HEK293T (cell line): ENCODE measurements at regions not wholly inside any gene's neighbourhood (a gene's known extent, or its start where the extent isn't known, plus 50 kb on each side); places are given as distances from the start of the nearest gene placed in this dataset.

ENCODE experiments used
- CTCF ChIA-PET: fragments of 350-600 bp; formaldehyde crosslinking; extraction: SDS; loops from one replicate; lab custom pipeline; 2021; ENCODE audit warnings: antibody characterized with exemption, inconsistent platforms; lab: Yijun Ruan, JAX
- POLR2A ChIA-PET: fragments of 350-600 bp; formaldehyde crosslinking; extraction: SDS; loops from one replicate; lab custom pipeline; 2020; ENCODE audit warnings: antibody characterized with exemption, inconsistent platforms; lab: Yijun Ruan, JAX
- DNase-seq: peaks from one replicate; pipeline ENCODE4 v3.0.0; 2012; ENCODE audit warnings: mixed read lengths; ENCODE audit errors: extremely low spot score
- ARNT ChIP-seq: fragments of 450-650 bp; IDR thresholded peaks from 2 replicates; pipeline ENCODE4 v1.6.1; 2017; ENCODE audit warnings: mild to moderate bottlenecking
- BHLHE40 ChIP-seq: fragments of 450-650 bp; IDR thresholded peaks from 2 replicates; pipeline ENCODE4 v1.6.1; 2016; ENCODE audit warnings: mild to moderate bottlenecking, moderate library complexity, borderline replicate concordance
- CTBP1 ChIP-seq: fragments of 450-650 bp; IDR thresholded peaks from 2 replicates; pipeline ENCODE4 v1.6.1; 2016; ENCODE audit warnings: borderline replicate concordance
- ELF4 ChIP-seq: fragments of 450-650 bp; IDR thresholded peaks from 2 replicates; pipeline ENCODE4 v1.6.1; 2017; ENCODE audit warnings: antibody characterized with exemption
- FOXA1 ChIP-seq: fragments of 450-650 bp; IDR thresholded peaks from 2 replicates; pipeline ENCODE4 v1.6.1; 2016; ENCODE audit warnings: mild to moderate bottlenecking
- FOXK2 ChIP-seq: fragments of 450-650 bp; IDR thresholded peaks from 2 replicates; pipeline ENCODE4 v1.6.1; 2016; ENCODE audit warnings: mild to moderate bottlenecking
- FOXM1 ChIP-seq: fragments of 450-650 bp; IDR thresholded peaks from 2 replicates; pipeline ENCODE4 v1.6.1; 2017; ENCODE audit warnings: mild to moderate bottlenecking, borderline replicate concordance
- HDGF ChIP-seq: fragments of 450-650 bp; IDR thresholded peaks from 2 replicates; pipeline ENCODE4 v1.6.1; 2017; ENCODE audit warnings: antibody characterized with exemption, borderline replicate concordance
- L3MBTL2 ChIP-seq: fragments of 450-650 bp; conservative IDR thresholded peaks from 2 replicates; pipeline ENCODE4 v1.6.1; 2016; ENCODE audit warnings: mild to moderate bottlenecking
- LEF1 ChIP-seq: fragments of 450-650 bp; IDR thresholded peaks from 2 replicates; pipeline ENCODE4 v1.6.1; 2017; ENCODE audit warnings: mild to moderate bottlenecking, borderline replicate concordance
- NFRKB ChIP-seq: fragments of 450-650 bp; IDR thresholded peaks from 2 replicates; pipeline ENCODE4 v1.6.1; 2016; ENCODE audit warnings: mild to moderate bottlenecking, moderate library complexity
- SP1 ChIP-seq: fragments of 450-650 bp; IDR thresholded peaks from 2 replicates; pipeline ENCODE4 v1.6.1; 2017
- SUZ12 ChIP-seq: fragments of 450-650 bp; IDR thresholded peaks from 2 replicates; pipeline ENCODE4 v1.6.1; 2016; ENCODE audit warnings: mild to moderate bottlenecking
- TARDBP ChIP-seq: fragments of 450-650 bp; IDR thresholded peaks from 2 replicates; pipeline ENCODE4 v1.6.1; 2016
- ZNF384 ChIP-seq: fragments of 450-650 bp; IDR thresholded peaks from 2 replicates; pipeline ENCODE4 v1.6.1; 2016
- TF ChIP-seq, protein P1 (sequence below): fragments of 450-650 bp; IDR thresholded peaks from 2 replicates; pipeline ENCODE4 v1.6.1; 2016

- TF ChIP-seq NFRKB (no peak), SUZ12 (no peak), LEF1 (no peak), ARNT (no peak), ZNF384 (no peak), HDGF (no peak), FOXM1 (no peak), BHLHE40 (no peak), FOXK2 (no peak), FOXA1 (no peak), L3MBTL2 (no peak), ELF4 (no peak)
- no peak for DNase-seq
- ChIA-PET CTCF (no interaction called here), POLR2A (no interaction called here)
Observed at GRCh38 chr22:48895336-48895735, 932.3 kb downstream of the BRD1 start.

GRCh38 chr22:48894804-48895250 lies 932.8 kb downstream of the BRD1 start:
- no peak for TF ChIP-seq CTBP1
- no peak for TF ChIP-seq BHLHE40
- TF ChIP-seq FOXM1, result no peak
- TF ChIP-seq FOXA1, result no peak
- no peak for TF ChIP-seq ZNF384
- no peak for TF ChIP-seq HDGF
- TF ChIP-seq LEF1, result no peak
- TF ChIP-seq TARDBP, result no peak
- no peak for TF ChIP-seq L3MBTL2
- TF ChIP-seq, protein P1, sequence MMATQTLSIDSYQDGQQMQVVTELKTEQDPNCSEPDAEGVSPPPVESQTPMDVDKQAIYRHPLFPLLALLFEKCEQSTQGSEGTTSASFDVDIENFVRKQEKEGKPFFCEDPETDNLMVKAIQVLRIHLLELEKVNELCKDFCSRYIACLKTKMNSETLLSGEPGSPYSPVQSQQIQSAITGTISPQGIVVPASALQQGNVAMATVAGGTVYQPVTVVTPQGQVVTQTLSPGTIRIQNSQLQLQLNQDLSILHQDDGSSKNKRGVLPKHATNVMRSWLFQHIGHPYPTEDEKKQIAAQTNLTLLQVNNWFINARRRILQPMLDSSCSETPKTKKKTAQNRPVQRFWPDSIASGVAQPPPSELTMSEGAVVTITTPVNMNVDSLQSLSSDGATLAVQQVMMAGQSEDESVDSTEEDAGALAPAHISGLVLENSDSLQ, result no peak
- no peak for TF ChIP-seq FOXK2
- TF ChIP-seq NFRKB, result no peak
- no peak for TF ChIP-seq SUZ12
- no peak for TF ChIP-seq ARNT
- no peak for TF ChIP-seq ELF4
- no peak for TF ChIP-seq SP1
- ChIA-PET POLR2A (no interaction called here), CTCF (no interaction called here)
- DNase-seq, result no peak

DNA sequence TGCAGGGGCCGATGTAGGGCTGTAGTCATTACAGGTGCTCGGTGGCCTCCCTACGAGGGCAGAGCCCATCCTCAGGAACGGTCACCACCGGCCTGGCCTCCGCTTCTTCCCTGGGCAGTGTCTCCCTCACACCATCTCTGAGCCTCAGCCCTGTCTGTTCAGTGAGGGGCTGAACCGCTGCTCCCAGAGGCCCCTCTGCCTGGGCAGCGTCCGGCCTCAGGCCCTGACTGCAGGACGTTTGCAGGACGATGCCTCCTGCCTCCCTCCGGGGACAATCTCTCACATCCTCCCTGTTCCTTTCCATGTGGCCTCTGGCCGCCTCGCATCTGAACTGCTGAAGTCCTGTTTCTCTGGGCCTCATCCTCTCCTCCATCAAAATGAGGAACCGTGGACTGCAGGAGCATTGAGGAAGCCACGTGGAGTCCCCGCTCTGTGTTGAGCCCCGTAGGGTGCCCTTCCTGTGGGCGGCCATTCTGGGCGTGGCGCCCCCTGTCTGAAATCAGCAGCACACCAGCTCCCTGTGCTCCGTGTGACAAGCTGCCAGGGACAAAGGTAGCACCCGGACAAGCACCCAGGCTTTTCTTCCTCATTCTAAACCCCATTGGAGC lies 933.5 kb downstream of the BRD1 start:
- CTCF ChIA-PET, result interaction anchor here (0.6 kb wide), 1 partner anchor 442 kb away, joined by 3 read pairs; no protein-coding TSS in a partner anchor
- no peak for DNase-seq
- POLR2A ChIA-PET, result no interaction called here
- no peak for TF ChIP-seq ARNT
- no peak for TF ChIP-seq L3MBTL2
- TF ChIP-seq CTBP1, result no peak
- TF ChIP-seq BHLHE40, result no peak
- no peak for TF ChIP-seq LEF1
- TF ChIP-seq HDGF, result no peak
- no peak for TF ChIP-seq SUZ12
- TF ChIP-seq, protein P1, result no peak
- TF ChIP-seq SP1, result no peak
- TF ChIP-seq ELF4, result no peak

- ChIA-PET POLR2A (no interaction called here), CTCF (interaction anchor here (0.6 kb wide), 1 partner anchor 442 kb away, joined by 3 read pairs; no protein-coding TSS in a partner anchor)
- DNase-seq, result no peak
Observed at GRCh38 chr22:48893288-48894063, 934.2 kb downstream of the BRD1 start.

DNA sequence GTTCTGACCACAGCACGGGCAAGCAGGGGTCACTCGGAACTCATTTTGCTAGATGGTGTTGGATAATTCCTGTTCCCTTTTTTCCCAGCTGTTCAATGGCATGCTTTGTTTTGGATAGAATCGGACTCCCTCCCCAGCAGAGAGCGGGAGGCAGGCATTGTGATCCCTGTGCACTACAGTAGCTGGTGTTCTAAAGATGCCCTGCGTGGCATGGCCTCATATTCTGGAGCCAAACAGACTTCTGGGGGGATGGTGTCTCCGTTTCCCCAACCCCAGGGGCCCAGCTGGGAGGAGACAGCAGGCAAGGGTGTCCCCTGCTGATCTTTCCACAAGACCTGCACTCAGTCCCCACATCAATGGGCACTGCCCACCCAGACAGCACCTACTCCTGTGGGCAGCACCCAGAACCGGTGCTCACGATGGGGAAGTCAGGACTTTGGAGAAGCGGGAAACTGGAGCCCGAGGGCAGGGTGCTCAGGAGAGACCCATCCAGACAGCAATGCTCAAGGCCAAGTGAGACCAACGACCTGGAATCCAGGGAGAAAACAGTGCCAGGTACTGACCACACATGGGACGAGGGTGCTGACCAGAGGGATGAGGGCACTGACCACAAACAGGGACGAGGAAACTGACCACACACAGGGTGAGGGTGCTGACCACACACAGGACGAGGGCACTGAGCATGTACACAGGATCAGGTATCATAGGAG lies 934.9 kb downstream of the BRD1 start:
- no peak for DNase-seq
- no peak for TF ChIP-seq LEF1
- no peak for TF ChIP-seq ZNF384
- no peak for TF ChIP-seq FOXM1
- no peak for TF ChIP-seq FOXK2
- no peak for TF ChIP-seq SUZ12
- no peak for TF ChIP-seq ARNT
- no peak for TF ChIP-seq CTBP1
- TF ChIP-seq L3MBTL2, result no peak
- TF ChIP-seq NFRKB, result no peak
- TF ChIP-seq, protein P1, result no peak
- TF ChIP-seq TARDBP, result no peak
- no peak for TF ChIP-seq ELF4
- CTCF ChIA-PET, result no interaction called here
- POLR2A ChIA-PET, result no interaction called here

More at GRCh38 chr22:48893288-48894063, 934.2 kb downstream of the BRD1 start:
- no peak for TF ChIP-seq ELF4
- no peak for TF ChIP-seq CTBP1
- TF ChIP-seq HDGF, result no peak
- TF ChIP-seq FOXA1, result no peak
- TF ChIP-seq BHLHE40, result no peak
- TF ChIP-seq TARDBP, result no peak
- TF ChIP-seq FOXK2, result no peak
- TF ChIP-seq ARNT, result no peak
- TF ChIP-seq NFRKB, result no peak
- no peak for TF ChIP-seq SP1
- no peak for TF ChIP-seq ZNF384
- TF ChIP-seq, protein P1, result no peak
- no peak for TF ChIP-seq FOXM1
- no peak for TF ChIP-seq LEF1
- no peak for TF ChIP-seq SUZ12
